Choroid plexus epithelial cell (primary cell): ENCODE measurements at regions not wholly inside any gene's neighbourhood (a gene's known extent, or its start where the extent isn't known, plus 50 kb on each side); places are given as distances from the start of the nearest gene placed in this dataset.

Experiments
- DNase-seq: peaks from one replicate; pipeline ENCODE4 v3.0.0-alpha.2; 2010; ENCODE audit warnings: low read depth
- H3K4me3 ChIP-seq: 2 replicates; pipeline ENCODE4 v1.5.1; 2011; ENCODE audit warnings: low read depth, mild to moderate bottlenecking, control low read depth, low read length, moderate library complexity
- TF ChIP-seq, protein P1 (sequence below): conservative IDR thresholded peaks from 2 replicates; pipeline ENCODE4 v1.5.1; 2011; ENCODE audit warnings: low read depth, mild to moderate bottlenecking, control low read depth, inconsistent platforms, low read length, moderate library complexity

DNA sequence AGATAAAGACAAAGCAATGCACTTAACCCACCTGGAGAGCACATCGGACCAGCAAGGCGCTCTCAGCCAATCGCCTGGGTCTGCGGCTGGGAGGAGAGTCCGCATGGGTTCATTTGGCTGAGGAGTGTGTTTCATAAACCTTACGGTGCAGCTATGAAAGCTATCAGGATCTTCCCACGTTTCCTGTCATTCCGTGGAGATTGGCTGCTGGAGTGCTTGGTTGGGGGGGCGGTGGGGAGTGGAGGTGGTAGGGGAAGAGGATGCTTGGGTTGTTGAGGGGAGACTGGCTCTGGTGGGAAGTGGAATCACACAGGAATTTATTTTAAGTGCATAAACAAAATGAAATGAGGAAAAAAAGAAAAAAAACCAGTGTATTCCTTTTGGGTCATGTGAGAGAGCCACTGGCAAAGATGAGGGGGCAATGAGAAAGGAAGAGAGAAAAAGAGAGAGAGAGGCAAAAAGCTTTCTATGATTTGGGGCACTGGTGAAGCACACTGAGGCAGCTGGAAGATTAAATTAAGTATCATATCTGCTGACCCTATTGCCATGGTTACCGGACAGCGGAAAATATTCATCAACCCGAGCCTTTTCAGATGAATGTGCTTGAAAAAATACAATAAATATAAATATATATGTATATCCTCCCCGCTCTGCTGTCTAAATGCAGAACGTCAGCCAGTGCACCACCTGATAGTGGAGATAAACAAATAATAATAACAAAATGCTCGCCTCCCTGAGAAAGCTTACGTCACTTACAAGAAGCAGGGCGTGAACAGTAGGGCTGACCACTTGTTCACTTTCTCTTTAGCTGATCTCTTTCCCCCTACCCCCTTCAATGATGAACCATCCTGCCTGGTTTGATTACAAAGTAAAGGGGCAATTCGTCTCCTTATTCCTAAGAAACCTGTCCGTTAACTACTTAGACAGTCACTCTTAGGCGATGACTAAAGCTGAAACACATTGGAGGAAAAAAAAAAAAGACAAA is 457.0 kb upstream of the ZFHX3 start:
- H3K4me3 ChIP-seq: no peak overlapping the region

DNA sequence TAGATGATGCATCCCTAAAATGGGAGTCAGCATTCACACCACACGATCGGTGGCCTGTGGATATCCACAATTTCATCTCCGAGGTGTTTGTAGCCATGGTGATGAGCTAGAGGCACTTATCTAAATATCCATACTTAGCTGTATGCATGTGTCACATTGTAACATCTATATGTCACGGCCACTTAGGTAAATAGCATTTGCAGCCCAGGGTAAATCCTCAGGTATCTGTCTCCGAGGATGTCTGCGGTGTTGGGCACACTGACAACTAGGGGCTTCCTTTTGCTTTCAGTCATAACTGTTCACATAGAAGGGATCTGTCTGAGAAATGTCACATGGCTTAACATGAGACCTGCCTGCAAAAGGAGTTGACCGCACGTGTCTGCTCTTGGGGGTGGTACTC is 455.2 kb upstream of the ZFHX3 start:
- TF ChIP-seq, protein P1, sequence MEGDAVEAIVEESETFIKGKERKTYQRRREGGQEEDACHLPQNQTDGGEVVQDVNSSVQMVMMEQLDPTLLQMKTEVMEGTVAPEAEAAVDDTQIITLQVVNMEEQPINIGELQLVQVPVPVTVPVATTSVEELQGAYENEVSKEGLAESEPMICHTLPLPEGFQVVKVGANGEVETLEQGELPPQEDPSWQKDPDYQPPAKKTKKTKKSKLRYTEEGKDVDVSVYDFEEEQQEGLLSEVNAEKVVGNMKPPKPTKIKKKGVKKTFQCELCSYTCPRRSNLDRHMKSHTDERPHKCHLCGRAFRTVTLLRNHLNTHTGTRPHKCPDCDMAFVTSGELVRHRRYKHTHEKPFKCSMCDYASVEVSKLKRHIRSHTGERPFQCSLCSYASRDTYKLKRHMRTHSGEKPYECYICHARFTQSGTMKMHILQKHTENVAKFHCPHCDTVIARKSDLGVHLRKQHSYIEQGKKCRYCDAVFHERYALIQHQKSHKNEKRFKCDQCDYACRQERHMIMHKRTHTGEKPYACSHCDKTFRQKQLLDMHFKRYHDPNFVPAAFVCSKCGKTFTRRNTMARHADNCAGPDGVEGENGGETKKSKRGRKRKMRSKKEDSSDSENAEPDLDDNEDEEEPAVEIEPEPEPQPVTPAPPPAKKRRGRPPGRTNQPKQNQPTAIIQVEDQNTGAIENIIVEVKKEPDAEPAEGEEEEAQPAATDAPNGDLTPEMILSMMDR: no peak
- no peak for DNase-seq

More for the DNA sequence above, 457.0 kb upstream of the ZFHX3 start:
- TF ChIP-seq, protein P1: no peak
- no peak for DNase-seq

DNA sequence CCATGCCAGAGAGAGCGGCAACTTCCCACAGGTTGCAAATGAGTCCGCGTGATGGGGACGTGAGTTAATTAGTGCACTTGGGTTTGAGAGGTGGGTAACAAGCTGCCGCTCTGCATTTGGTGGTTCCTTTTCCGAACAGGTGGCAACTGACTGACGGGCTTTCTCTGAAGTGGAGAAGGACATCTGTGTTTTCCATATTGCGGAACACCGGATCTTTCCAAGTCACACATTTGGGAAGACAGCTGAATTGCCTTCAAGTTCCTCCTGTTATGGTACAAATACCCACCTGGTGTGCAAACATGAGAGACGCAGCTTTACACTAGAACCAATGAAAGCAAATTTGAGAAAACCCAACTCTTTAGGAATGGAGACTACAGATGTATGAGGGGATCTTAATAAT is 451.3 kb upstream of the ZFHX3 start:
- no peak for DNase-seq
- no peak overlapping the region for H3K4me3 ChIP-seq
- TF ChIP-seq, protein P1: no peak

More for the DNA sequence above, 455.2 kb upstream of the ZFHX3 start:
- H3K4me3 ChIP-seq: no peak overlapping the region

DNA sequence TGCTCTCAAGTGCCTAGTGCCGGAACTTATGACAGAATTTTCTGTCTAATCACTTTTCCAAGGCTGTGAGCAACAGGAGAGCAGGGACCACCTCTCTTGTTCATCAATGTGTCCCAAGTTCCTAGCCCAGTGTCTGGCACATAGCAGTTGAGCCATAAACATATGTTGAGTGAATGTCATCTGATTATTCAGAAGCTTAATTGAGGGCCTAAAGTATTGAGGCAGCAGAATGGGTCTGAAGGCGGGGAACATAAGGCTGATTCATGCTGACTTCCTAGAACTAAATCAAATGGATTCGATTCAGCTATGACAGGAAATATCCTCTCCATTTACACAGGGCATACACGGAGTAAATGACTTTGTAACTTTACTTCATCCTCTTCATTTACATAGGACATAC is 438.0 kb upstream of the ZFHX3 start:
- H3K4me3 ChIP-seq: no peak overlapping the region
- no peak for DNase-seq
- TF ChIP-seq, protein P1: no peak

DNA sequence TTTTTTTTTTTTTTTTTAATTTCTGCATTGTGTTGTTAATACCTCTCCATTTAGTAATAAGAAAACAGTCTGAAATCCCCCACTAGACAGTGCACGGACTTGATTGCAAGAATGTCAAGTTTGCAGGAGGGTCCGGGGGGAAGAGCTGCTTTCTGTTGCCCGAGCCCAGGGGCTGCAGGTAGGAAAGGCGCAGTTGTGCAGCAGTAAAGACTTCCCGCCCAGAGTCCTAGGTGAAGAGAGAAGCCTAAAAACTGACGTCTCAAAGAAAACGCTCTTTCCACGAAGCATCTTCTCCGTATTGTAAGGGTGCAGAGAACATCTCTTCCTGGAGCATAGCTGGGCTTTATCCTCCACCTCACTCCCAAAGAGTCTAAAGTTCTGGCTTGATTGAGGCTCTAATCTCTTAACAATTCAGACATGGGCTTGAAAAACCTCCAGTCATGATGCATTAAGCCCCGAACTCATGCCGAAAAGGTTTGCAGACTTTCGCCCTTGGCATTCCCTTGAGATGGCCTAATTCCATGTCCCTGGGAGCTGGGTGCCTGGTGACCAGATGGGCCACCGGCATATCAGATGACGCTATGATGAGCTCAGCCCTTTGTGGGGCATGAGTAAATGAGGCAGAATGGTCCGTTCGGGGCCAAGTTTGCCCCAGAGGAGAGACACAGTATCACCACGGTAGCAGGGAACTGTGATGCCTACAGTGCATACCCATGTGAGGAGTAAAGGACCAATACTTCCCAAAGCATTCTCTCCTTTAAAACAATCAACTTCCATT is 436.2 kb upstream of the ZFHX3 start:
- H3K4me3 ChIP-seq: no peak overlapping the region
- DNase-seq: no peak
- TF ChIP-seq, protein P1: no peak

DNA sequence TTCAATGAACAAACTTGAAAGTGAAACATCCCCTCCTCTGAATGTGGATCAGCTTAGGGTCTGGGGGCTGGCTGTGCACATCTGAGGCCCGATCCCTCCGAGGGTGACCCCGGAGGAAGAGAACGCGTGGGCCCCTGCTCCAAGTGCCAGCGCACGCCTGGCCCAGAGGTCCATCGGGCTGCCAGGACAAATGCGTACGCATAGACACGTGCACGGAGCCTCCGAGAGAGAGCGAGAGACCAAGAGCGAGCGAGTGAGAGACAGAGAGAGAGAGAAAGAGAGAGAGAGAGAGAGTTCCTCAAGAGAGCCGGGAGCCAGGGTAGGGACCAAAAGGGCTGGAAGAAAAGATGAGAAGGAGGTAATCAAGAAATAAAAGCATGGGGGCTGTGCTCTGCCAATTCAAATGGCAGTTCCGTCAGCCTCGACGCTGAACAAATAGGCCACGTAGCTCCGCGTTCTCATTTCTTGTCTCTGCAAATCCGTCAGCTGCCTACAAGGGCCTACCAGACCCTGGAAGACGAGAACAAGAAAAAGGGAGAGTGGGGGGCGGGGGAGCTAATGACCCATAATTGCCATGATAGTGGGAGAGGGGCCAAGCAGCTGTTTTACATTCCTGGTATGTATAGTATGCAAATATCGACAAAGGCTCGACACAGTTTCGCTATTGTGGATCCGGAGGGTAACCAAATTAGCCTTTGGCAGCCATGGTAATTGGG is 435.3 kb upstream of the ZFHX3 start:
- TF ChIP-seq, protein P1: no peak
- no peak overlapping the region for H3K4me3 ChIP-seq
- no peak for DNase-seq
